Nephron progenitor cell (in vitro differentiated cells): ENCODE measurements at regions not wholly inside any gene's neighbourhood (a gene's known extent, or its start where the extent isn't known, plus 50 kb on each side); places are given as distances from the start of the nearest gene placed in this dataset.

Experiments used
- DNase-seq: peaks from one replicate; pipeline ENCODE4 v3.0.0; 2021
- H3K27ac Mint-ChIP-seq: 2 replicates; pipeline ENCODE4 v1.8.0; 2021; ENCODE audit warnings: mild to moderate bottlenecking, moderate library complexity, mixed read lengths
- H3K27me3 Mint-ChIP-seq: 2 replicates; pipeline ENCODE4 v1.8.0; 2021; ENCODE audit warnings: mild to moderate bottlenecking, low read depth, mixed read lengths; ENCODE audit not compliant: poor library complexity
- H3K36me3 Mint-ChIP-seq: 2 replicates; pipeline ENCODE4 v1.8.0; 2021; ENCODE audit warnings: low read depth, mixed read lengths
- H3K4me1 Mint-ChIP-seq: 2 replicates; pipeline ENCODE4 v1.8.0; 2021; ENCODE audit warnings: mixed read lengths
- H3K4me3 Mint-ChIP-seq: 2 replicates; pipeline ENCODE4 v1.8.0; 2021; ENCODE audit warnings: mild to moderate bottlenecking, moderate library complexity, mixed read lengths
- H3K9me3 Mint-ChIP-seq: 2 replicates; pipeline ENCODE4 v1.8.0; 2021; ENCODE audit warnings: mild to moderate bottlenecking, moderate library complexity, mixed read lengths
- TF ChIP-seq, protein P1 (sequence below): fragments of 200-600 bp; sonication (generic); IDR thresholded peaks from 2 replicates; pipeline ENCODE4 v1.5.0; 2021; ENCODE audit warnings: antibody characterized with exemption

DNA sequence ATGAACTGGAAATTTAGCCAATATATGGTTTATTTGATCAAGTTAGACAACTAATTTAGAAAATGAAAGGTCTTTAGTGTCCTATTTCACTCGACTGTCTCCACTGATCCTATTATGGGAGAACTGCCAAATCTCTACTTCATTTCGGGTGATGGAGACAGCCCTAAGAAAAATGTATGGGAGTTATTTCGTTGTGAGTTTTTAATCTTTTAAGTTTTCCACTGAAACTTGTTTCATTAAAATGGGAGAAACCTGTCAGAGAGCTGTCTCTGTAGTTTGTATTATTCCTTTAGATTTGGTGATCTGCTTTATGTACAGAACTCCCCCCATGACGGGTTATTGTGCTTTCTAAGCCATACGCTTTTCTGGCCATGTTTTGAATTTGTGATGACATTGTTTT is 899.7 kb downstream of the ADGRL2 start:
- Mint-ChIP-seq H3K9me3 (no peaks in the 10 kb centered on the region), H3K4me3 (no peak overlapping the region), H3K27ac (no peak overlapping the region), H3K4me1 (no peaks in the 10 kb centered on the region), H3K27me3 (no peaks in the 10 kb centered on the region), H3K36me3 (no peaks in the 10 kb centered on the region)
- TF ChIP-seq, protein P1, sequence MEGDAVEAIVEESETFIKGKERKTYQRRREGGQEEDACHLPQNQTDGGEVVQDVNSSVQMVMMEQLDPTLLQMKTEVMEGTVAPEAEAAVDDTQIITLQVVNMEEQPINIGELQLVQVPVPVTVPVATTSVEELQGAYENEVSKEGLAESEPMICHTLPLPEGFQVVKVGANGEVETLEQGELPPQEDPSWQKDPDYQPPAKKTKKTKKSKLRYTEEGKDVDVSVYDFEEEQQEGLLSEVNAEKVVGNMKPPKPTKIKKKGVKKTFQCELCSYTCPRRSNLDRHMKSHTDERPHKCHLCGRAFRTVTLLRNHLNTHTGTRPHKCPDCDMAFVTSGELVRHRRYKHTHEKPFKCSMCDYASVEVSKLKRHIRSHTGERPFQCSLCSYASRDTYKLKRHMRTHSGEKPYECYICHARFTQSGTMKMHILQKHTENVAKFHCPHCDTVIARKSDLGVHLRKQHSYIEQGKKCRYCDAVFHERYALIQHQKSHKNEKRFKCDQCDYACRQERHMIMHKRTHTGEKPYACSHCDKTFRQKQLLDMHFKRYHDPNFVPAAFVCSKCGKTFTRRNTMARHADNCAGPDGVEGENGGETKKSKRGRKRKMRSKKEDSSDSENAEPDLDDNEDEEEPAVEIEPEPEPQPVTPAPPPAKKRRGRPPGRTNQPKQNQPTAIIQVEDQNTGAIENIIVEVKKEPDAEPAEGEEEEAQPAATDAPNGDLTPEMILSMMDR = no peak
- no peak for DNase-seq

DNA sequence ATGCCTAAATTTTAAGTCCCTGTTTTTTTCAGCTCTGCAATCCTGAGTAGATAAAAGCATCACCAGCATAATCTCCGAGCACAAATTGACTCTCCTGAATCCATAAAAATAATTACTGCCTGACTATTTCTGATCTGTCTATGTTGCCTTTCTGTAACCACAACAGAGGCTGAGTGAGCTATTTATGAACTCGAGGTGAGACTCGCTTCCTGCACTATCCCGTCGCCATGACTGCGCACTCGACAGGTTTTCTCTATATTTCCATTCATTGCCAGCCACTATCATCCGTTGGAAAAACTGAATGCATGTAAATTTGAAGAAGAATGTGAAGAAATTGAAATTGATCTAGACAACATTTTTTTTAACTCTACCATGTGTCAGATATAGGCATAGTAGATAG is 897.2 kb downstream of the ADGRL2 start:
- TF ChIP-seq, protein P1 = no peak
- no peaks in the 10 kb centered on the region for H3K27me3 Mint-ChIP-seq

DNA sequence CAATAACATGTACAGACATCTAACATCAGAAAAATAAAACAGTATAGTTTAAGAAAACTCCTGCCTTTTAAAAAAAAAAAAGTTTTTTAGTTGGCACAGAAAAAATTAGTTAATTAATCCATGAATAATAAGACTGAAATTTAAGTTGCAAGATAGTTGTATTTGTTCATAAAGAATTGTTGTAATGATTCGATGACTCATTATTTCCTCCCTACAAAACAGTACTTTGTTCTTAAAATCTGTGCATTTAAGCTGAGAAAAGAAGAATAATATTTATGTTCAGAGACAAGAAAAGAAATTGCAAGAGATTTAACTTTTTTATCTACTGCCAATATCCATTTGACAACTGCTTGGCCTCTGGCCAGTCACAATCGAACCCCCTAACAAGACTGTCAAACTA is 894.7 kb downstream of the ADGRL2 start:
- peaks cover 4% of the 10 kb centered on the region for H3K9me3 Mint-ChIP-seq
- no peaks in the 10 kb centered on the region for H3K36me3 Mint-ChIP-seq
- H3K27me3 Mint-ChIP-seq = no peaks in the 10 kb centered on the region
- TF ChIP-seq, protein P1 = no peak
- no peak overlapping the region for H3K4me3 Mint-ChIP-seq
- no peak overlapping the region for H3K27ac Mint-ChIP-seq
- DNase-seq = no peak
- H3K4me1 Mint-ChIP-seq = no peaks in the 10 kb centered on the region

More for the DNA sequence above, 897.2 kb downstream of the ADGRL2 start:
- no peak for DNase-seq
- Mint-ChIP-seq H3K4me1 (no peaks in the 10 kb centered on the region), H3K9me3 (no peaks in the 10 kb centered on the region), H3K36me3 (no peaks in the 10 kb centered on the region), H3K27ac (no peak overlapping the region), H3K4me3 (no peak overlapping the region)

DNA sequence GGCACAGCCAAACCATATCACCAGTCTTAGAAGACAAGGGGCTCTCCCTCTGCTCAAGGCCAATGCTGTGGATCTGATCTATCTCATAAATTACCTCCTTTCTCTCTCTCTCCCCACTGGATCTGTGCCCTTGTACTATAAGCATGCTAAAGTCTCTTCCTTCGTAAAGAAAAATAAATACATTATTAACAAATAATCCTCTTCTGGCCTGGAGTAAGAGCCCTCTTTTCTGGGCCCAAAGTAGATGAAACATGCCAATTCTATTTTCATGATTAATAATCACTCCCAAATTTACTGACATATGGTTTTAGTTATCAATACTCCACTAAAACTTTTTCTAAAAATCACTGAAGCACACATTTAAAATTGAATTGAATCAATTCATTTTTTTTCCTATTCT is 889.7 kb downstream of the ADGRL2 start:
- Mint-ChIP-seq H3K4me1 (no peaks in the 10 kb centered on the region), H3K4me3 (no peak overlapping the region), H3K36me3 (peaks cover 10% of the 10 kb centered on the region), H3K27ac (no peak overlapping the region), H3K27me3 (no peaks in the 10 kb centered on the region), H3K9me3 (peaks cover 37% of the 10 kb centered on the region)
- DNase-seq = no peak
- TF ChIP-seq, protein P1 = no peak

DNA sequence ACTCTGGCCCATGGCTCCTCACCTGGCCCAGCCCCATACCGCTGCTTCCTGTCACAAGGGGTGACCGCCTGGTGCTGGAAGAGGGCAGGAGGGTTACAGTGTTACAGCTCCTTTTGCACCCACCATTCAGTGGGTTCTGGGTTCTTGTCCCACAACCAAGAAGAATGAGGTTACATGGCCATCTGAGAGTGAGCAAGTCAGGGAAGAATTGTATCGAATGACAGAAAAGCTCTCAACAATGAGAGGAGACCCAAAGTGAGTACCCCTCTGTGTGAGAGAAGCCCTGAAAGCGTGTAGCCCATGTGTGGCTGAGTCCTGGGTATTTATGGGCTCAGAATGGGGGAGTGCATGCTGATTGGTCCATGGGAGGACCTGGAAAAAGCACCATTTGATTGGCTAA is 888.5 kb downstream of the ADGRL2 start:
- TF ChIP-seq, protein P1 = no peak
- no peak for DNase-seq
- no peaks in the 10 kb centered on the region for H3K4me1 Mint-ChIP-seq
- no peaks in the 10 kb centered on the region for H3K27me3 Mint-ChIP-seq
- H3K4me3 Mint-ChIP-seq = no peak overlapping the region
- peaks cover 37% of the 10 kb centered on the region for H3K9me3 Mint-ChIP-seq
- peaks cover 10% of the 10 kb centered on the region for H3K36me3 Mint-ChIP-seq
- no peak overlapping the region for H3K27ac Mint-ChIP-seq

DNA sequence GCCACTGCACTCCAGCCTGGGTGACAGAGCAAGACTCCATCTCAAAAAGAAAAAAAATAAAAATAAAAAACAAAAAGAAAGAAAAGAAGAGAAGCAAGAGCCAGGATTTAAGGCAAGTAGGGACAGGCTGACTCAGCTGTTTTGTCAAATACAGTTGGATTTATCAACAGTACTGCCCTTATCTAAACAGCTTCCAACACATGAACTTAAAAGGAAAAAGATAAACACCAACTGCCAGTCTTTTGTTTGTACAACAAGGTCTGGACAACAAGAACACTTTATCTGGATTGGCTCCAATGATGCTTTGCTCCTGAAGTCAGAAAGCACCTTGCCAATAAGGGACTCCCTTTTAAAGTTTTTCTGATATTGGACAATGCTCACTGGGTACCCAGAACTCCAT is 886.0 kb downstream of the ADGRL2 start:
- Mint-ChIP-seq H3K27me3 (no peaks in the 10 kb centered on the region), H3K27ac (no peak overlapping the region), H3K4me3 (no peak overlapping the region), H3K4me1 (no peaks in the 10 kb centered on the region), H3K36me3 (peaks cover 10% of the 10 kb centered on the region), H3K9me3 (peaks cover 37% of the 10 kb centered on the region)
- no peak for DNase-seq
- TF ChIP-seq, protein P1 = no peak
